HG03558 (cell line): ENCODE measurements at regions not wholly inside any gene's neighbourhood (a gene's known extent, or its start where the extent isn't known, plus 50 kb on each side); places are given as distances from the start of the nearest gene placed in this dataset.

Source experiments
- ATAC-seq: cut with Tn5 transposase; IDR thresholded peaks from one replicate; pipeline ENCODE4 v1.9.1; 2021; ENCODE audit warnings: moderate number of reproducible peaks; ENCODE audit not compliant: unreplicated experiment; ENCODE audit errors: extremely low read depth

- no peak for ATAC-seq
Observed at GRCh38 chr5:124446120-124446519, 300.3 kb downstream of the ZNF608 start.

DNA sequence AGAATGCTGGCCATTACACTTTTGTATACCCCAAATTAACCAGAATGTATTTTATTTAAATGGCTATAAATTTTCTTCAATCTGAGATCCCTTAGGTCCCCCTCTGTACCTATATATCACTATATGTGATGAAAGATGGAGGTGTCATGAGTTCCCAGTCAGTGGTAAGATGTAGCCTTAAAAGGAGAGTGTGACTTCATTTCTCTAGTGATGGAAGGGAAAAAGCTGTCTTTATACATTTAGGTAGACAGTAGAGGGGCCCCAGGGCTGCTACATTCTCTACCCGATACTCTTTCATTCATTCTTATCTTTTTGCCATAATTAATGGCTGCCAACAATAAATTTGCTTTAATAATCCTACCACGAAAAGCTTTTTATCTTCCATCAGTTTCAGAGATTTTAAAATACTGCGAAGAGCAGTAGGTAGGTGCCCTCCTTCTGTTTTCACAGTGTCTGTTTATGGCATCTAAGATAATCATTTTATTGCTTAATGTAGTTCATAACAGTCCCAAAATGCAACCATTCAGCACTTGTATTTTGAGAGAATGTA is 301.3 kb downstream of the ZNF608 start:
- no peak for ATAC-seq

DNA sequence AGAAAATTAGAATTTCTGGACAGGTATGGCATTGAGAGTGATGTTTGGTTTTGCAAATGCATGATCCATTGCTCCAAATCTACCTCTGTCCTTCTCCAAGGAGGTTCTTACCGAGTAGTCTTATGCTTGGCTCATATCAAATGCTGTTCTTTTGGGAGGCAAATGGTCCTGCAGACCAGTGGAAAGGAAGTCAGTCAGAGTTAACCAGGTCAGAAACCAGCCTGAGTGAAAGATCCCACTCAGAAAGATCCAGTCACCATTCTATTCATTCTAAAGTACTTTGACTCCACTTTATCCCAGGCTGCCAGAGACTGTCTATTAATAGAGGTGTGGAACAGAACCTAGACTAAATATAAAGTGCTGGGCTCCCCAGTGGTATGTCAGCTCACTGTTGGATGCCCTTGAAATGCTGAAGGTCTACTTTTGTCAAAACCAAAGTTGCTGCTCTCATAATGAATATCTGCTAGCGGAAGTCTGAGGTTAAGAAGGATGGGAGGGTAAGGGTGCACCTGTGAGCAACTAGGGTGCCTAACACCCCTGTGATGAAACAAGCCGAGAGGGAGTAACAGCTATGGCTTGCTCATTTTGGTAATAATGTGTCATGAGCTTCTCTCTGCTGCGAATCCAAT is 302.2 kb downstream of the ZNF608 start:
- ATAC-seq, result peak; percentile 99

- ATAC-seq, result no peak
Observed at GRCh38 chr5:124440471-124440870, 306.0 kb downstream of the ZNF608 start.

GRCh38 chr5:124439609-124440008 is 306.8 kb downstream of the ZNF608 start:
- no peak for ATAC-seq

DNA sequence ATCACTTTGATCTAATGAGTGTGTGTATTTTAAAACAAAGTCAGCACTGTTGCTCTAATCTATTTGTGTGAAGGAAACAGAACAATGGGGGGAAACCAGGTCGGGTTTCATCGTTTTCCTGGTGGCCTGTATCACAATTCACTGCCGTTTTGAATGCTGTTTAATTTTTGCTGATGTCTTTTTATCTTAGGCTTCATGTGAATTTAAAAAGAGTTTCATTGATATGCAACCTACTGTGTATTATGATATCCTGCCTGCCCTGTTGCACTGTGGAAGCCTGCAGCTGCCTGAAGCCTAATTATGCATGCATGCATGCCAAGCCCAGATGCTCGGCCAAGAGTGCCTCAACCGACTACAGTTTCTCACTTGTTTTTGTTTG is 307.5 kb downstream of the ZNF608 start:
- no peak for ATAC-seq

- ATAC-seq, result no peak
Observed at GRCh38 chr5:124438026-124438902, 308.2 kb downstream of the ZNF608 start.

DNA sequence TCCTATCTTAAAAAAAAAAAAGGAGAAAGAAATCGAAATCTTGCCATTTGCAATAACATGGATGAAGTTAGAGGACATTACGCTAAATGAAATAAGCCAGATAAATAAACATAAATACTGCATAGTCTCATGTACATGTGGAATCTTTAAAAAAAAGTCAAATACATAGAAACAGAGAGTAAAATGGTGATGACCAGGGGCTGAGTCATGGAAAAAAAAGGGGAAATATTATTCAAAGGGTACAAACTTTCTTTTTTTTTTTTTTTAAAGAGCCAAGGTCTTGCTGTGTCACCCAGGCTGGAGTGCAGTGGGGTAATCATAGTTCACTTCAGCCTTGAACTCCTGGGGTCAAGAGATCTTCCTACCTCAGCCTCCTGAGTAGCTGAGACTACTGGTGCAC is 310.1 kb downstream of the ZNF608 start:
- no peak for ATAC-seq

DNA sequence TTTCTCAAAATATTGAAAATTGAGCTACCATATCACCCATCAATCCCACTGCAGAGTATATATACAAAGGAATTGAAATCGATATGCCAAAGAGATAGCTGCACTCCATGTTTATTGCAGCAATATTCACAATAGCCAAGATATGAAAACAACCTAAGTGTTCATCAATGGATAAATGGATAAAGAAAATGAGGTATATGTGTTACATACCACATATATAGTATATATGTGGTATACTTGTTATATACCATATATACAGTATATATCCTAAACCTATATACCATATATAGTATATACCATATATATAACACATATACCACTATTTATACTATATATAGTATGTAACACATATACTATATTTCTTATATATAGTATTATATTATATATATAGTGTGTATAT is 313.3 kb downstream of the ZNF608 start:
- no peak for ATAC-seq

- ATAC-seq, result no peak
Observed at GRCh38 chr5:124421584-124421983, 324.9 kb downstream of the ZNF608 start.

GRCh38 chr5:124420952-124421351 is 325.5 kb downstream of the ZNF608 start:
- no peak for ATAC-seq

DNA sequence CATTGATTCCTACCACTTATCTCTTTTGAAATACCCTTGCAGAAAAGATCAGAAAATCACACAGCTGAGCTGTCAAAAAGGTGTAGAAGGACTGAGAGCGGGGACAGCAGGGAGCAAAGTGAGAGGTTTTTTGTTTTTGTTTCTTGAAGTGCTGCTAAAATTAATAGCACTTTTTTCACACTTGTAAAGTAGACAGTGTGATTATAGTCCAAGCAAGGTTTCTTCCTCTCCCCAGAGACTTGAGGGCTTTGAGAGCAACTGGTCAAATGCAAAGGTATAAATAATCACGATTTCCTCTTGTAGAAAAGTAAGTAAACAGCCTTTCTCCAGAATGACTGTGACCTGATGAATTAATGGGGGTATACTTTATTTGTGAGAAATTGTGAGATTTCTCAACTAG is 326.9 kb downstream of the ZNF608 start:
- no peak for ATAC-seq

- no peak for ATAC-seq
Observed at GRCh38 chr5:124418390-124418789, 328.0 kb downstream of the ZNF608 start.

DNA sequence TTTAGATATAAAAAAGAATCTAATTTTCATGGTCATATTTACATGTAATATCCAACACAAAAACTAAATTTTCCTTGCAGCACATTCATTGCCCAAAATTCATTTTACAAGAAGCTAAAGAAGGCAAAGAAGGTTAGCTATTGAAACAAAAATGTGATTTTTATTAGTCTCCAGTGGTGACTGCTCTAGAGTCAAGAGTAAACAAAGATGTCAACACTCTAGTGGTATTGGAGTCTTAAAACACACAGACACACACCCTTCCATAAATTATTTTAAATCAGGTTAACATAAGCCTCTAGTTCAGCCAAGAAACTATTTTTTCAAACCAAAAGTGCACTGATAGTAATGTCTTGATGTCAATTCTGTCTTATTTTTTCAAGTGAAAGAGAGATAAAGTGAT is 329.2 kb downstream of the ZNF608 start:
- ATAC-seq, result no peak

DNA sequence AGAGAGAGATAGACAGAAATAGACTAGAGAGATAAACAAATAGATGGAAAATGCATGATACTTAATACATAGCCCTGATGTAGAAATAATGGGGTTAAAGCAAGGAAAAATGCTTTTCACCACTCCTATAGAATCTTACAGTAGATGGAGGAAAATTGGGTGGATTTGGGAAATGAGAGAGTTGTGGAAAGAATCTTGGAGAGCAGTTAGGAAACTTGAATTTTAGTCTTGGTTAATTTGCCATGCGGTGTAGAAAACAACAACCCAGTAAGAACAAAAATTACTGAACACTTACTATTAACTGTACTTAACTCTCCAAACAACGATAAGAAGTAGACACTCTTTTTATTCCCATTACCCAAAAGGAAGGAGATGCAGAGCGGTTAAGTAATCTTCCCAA is 329.8 kb downstream of the ZNF608 start:
- no peak for ATAC-seq

DNA sequence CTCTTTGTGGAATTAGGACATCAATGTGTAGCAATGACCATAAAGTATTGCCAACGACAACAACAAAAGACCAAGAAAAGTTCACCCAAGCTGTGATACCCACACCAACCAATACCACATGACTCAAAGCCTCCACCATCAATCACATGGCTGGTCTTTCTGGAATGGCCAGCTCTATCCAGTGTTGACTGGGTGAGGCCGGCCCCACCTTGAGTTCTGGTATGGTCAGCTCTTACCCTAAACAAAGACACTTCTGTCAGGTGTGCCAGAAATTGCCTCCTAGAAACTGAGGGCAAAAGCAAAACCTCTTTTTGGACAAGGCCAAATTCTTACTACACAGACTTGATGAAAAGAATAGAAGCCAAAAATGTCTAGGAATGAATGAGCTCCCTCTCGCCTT is 331.5 kb downstream of the ZNF608 start:
- no peak for ATAC-seq

DNA sequence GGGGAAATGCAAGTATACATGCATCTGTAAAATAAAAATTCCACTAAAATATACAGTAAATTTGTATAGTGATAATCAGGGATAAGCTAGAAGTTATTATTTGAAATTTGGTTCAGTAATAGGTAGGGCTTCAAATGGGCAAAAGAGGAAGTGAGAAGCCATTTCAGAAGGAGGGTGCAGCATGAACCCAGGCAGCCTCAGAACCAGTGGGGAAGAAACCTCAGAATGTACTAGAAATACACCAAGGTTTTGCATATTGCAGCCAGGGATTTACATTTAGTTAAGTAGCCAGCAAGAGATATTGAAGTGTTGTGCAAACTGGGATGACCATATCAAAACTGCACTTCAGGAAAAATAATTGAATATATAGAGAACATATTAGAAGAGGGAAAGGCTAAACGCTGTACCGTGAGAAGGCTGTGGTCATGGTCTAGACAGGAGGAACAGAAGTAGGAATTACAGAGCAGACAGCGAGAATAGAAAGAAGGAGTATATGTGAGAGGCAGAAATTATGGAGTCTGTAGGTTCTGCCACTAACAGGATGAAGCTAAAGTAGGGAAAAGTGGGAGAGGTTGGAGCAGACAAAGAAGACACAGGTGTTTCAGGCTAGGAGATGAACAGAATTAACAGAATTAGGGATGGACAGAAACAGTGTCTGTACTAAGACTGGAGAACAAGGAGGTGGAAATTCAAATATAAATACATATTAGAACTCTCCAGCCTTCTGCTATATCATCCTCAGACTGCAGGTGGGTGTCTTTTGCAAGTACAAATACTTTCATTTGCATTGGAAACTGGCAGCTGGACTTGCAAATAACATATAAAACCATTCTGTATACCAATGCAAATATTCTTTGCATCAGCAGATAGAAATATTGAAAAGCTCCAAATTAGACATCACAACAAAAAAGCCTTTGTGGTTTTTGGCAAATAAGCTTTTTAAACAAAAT is 335.6 kb downstream of the ZNF608 start:
- no peak for ATAC-seq

DNA sequence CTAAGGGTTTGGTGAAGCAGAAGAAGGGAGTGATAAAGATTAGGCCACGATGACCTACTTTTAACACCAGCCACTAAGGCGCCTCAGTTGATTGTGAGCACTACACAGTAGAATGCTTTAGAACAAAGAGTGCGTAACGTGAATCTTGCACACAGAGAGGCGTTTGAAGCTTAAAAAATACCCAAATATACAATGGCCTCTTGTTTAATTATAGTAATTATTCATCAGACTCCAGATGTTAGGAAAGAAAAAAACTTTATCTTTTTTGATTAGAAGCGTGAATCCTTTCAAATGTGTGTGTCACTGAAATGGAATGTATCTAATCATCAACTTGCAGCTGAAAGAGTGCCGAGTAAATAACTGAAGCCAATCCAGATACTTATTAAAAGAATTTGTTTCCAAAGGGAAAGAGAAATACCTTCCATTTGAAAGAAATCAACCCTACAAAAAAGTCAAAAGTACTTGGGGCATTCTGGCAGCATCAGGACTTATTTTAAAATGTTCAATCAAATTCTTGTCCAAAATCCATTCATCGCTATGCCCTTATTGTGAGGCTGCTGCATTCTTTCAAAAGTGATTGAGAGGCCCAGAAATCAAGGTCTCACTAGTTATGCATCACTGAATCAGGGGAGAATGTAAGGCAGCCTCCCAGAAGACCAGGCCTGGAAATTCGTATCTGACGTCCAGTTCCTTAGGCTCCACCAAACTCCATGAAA is 337.5 kb downstream of the ZNF608 start:
- no peak for ATAC-seq

DNA sequence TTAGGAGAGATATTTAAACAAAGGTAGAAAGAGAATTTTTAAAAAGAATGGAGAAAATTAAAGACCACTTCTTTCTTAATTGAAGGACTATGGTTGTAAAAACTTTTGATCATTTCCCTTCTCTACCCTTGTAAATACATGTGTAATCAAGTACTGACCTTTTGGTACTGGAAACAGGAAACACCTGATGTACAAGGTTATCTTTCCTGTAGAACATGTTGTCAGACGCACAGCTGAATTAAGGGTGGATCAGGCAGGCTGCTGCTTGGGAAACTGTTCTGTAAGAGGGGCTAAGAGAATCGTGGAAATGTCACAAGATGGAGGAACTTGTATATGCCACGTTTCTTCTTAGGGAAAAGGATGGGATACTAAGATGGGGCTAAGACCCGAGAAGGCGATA is 341.6 kb downstream of the ZNF608 start:
- ATAC-seq, result no peak

GRCh38 chr5:124403281-124403680 is 343.2 kb downstream of the ZNF608 start:
- ATAC-seq, result no peak
